T-cell (primary cell): ENCODE measurements at regions not wholly inside any gene's neighbourhood (a gene's known extent, or its start where the extent isn't known, plus 50 kb on each side); places are given as distances from the start of the nearest gene placed in this dataset.
"Not testable (repeated sequence)": the region's sequence is repeated elsewhere in the genome, so short reads cannot be mapped to it uniquely, and the experiment has no call there.

Experiments
- ATAC-seq, 4 experiments: fragments of 200-7000 bp in 3 of 4; fragments of 150-1000 bp in 1 of 4; cut with Tn5 transposase; replicated peaks in 1 of 4; 1 replicate in 3 of 4; 2 replicates in 1 of 4; pipeline ENCODE4 v1.10.0; 2021; ENCODE audit warnings: moderate library complexity in 3 of 4, mild to moderate bottlenecking in 2 of 4, moderate number of reproducible peaks in 1 of 4
- CTCF ChIA-PET, 2 donors: fragments of 300-600 bp; sonication (Branson Sonifier 250); formaldehyde crosslinking; loops; one replicate each; lab custom pipeline; 2022; ENCODE audit warnings: antibody characterized with exemption in 2 of 2; lab: Charles Lee
- POLR2A ChIA-PET, 2 donors: fragments of 300-600 bp; sonication (Branson Sonifier 250); formaldehyde crosslinking; loops; one replicate each; lab custom pipeline; 2022; ENCODE audit warnings: antibody characterized with exemption in 2 of 2; lab: Charles Lee
- DNase-seq, 35 experiments: peaks; one replicate each; pipeline versions ENCODE4 v3.0.0 to v3.0.0-alpha.2; 2013 to 2023
- H3K27ac ChIP-seq: one replicate; pipeline ENCODE4 v1.5.1; 2013; ENCODE audit warnings: low read length
- H3K27me3 ChIP-seq, 2 experiments: replicated peaks in 1 of 2; 1 replicate in 1 of 2; 2 replicates in 1 of 2; pipeline versions ENCODE4 v1.6.1 to v1.7.0; 2013; ENCODE audit warnings: low read length in 1 of 2, mixed read lengths in 1 of 2; ENCODE audit not compliant: control insufficient read depth in 2 of 2, insufficient read depth in 2 of 2; ENCODE audit errors: extremely low read depth in 1 of 2
- H3K36me3 ChIP-seq, 2 donors: 1 replicate in 1 of 2; 2 replicates in 1 of 2; pipeline versions ENCODE4 v1.6.1 to v1.7.0; 2013; ENCODE audit warnings: low read length in 1 of 2; ENCODE audit not compliant: control insufficient read depth in 2 of 2, insufficient read depth in 1 of 2; ENCODE audit errors: extremely low read depth in 1 of 2
- H3K4me1 ChIP-seq, 2 experiments: 1 replicate in 1 of 2; 2 replicates in 1 of 2; pipeline versions ENCODE4 v1.6.1 to v1.7.0; 2013; ENCODE audit warnings: low read length in 2 of 2, mixed read lengths in 1 of 2; ENCODE audit not compliant: insufficient read depth in 2 of 2, control insufficient read depth in 1 of 2; ENCODE audit errors: extremely low read depth in 1 of 2
- H3K4me3 ChIP-seq, 2 donors: 1 replicate in 1 of 2; 2 replicates in 1 of 2; pipeline versions ENCODE4 v1.5.1 to v1.7.0; 2013; ENCODE audit warnings: mild to moderate bottlenecking in 2 of 2, low read length in 1 of 2, moderate library complexity in 1 of 2; ENCODE audit not compliant: control insufficient read depth in 1 of 2; ENCODE audit errors: extremely low read depth in 1 of 2
- H3K9me3 ChIP-seq: 2 replicates; pipeline ENCODE4 v1.7.0; 2013
- H3K27ac Mint-ChIP-seq, 2 donors: one replicate each; pipeline ENCODE4 v1.8.0; 2020 to 2021; ENCODE audit warnings: mild to moderate bottlenecking in 2 of 2, mixed read lengths in 2 of 2
- H3K27me3 Mint-ChIP-seq, 2 donors: one replicate each; pipeline ENCODE4 v1.8.0; 2021 to 2022; ENCODE audit warnings: mixed read lengths in 2 of 2
- H3K36me3 Mint-ChIP-seq: one replicate; pipeline ENCODE4 v1.8.0; 2021; ENCODE audit warnings: mixed read lengths
- H3K4me1 Mint-ChIP-seq, 3 donors: one replicate each; pipeline ENCODE4 v1.8.0; 2020 to 2022; ENCODE audit warnings: mixed read lengths in 3 of 3, mild to moderate bottlenecking in 1 of 3
- H3K4me3 Mint-ChIP-seq, 3 donors: one replicate each; pipeline ENCODE4 v1.8.0; 2020 to 2022; ENCODE audit warnings: mild to moderate bottlenecking in 3 of 3, mixed read lengths in 3 of 3, moderate library complexity in 3 of 3
- H3K9me3 Mint-ChIP-seq, 3 donors: one replicate each; pipeline ENCODE4 v1.8.0; 2020 to 2022; ENCODE audit warnings: mixed read lengths in 3 of 3
- WGBS: methylation state at CpG from one replicate; pipeline ENCODE4 v1.1.5; 2013; ENCODE audit warnings: missing lambda C conversion rate; ENCODE audit not compliant: insufficient coverage; 5-methylcytosine and 5-hydroxymethylcytosine counted together

DNA sequence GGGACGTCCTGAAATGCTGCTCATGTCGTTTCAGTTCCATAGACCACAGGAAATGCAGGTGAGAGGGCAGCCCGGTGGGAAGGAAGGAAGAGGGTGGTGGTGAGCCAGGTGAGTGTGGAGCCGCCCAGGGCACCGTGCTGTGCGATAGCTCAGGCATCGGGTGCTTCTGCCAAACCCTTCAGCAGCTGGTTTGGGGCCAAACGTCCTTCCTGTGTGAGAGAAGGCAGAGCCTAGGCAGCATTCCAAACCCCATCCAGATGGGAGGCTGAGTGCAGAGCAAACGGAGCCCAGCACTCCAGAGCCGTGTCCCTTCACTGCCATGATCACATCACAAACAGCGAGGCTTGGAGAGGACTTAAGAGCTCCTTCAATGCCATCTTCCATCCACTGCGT is 65.1 kb upstream of the SAMD11 start:
- H3K9me3 ChIP-seq, H3K9me3 Mint-ChIP-seq, H3K4me3 ChIP-seq, CTCF ChIA-PET, H3K36me3 ChIP-seq, H3K36me3 Mint-ChIP-seq, H3K4me1 ChIP-seq, POLR2A ChIA-PET, H3K27ac ChIP-seq: not testable (repeated sequence)
- DNase-seq (peak in 1 of 35 experiments; percentile 16), ATAC-seq (peak; percentile 41 to 67 (median 54))
- Mint-ChIP-seq H3K27me3 (peaks cover 10% of the 10 kb centered on the region in 2 donors), H3K4me3 (peak overlapping the region in 1 of 3 donors; percentile 79), H3K27ac (peak overlapping the region in 1 of 2 donors; percentile 73), H3K4me1 (peaks cover 10 to 14% (median 13%) of the 10 kb centered on the region in 3 donors)
- WGBS = 0% methylated on average over 4 of the region's 12 CpGs
- H3K27me3 ChIP-seq = peaks cover 0 to 11% of the 10 kb centered on the region in 2 experiments

- H3K4me3 ChIP-seq, H3K36me3 ChIP-seq, H3K4me3 Mint-ChIP-seq, ATAC-seq, H3K36me3 Mint-ChIP-seq, POLR2A ChIA-PET, H3K27ac Mint-ChIP-seq, H3K27ac ChIP-seq, H3K4me1 ChIP-seq, CTCF ChIA-PET, H3K9me3 Mint-ChIP-seq, DNase-seq, H3K9me3 ChIP-seq: not testable (repeated sequence)
- H3K27me3 ChIP-seq = peaks cover 0 to 18% of the 10 kb centered on the region in 2 experiments
- no CpG with 5 or more reads among the region's 11 CpGs for WGBS
- Mint-ChIP-seq H3K4me1 (peaks cover 10 to 17% (median 14%) of the 10 kb centered on the region in 3 donors), H3K27me3 (peaks cover 10 to 18% of the 10 kb centered on the region in 2 donors)
Measured at GRCh38 chr1:860941-861340, 62.8 kb upstream of the SAMD11 start.

DNA sequence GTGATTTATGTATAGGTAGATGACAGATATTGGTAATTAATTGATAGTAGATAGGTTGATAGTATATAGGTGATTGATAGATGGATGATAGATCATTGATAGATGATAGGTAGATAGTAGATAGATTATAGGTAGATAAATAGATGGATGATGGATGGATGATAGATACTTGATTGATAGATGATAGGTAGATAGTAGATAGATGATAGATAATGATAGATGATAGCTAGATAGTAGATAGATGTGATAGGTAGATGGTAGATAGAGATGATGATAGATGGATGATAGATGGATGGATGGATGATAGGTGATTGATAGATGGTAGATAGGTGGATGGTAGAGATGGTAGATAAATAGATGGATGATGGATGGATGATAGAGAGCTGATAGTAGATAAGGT is 62.0 kb upstream of the SAMD11 start:
- ATAC-seq (no peak), DNase-seq (no peak)
- Mint-ChIP-seq H3K27me3 (peaks cover 10 to 18% of the 10 kb centered on the region in 2 donors), H3K36me3 (no peaks in the 10 kb centered on the region), H3K27ac (no peak overlapping the region), H3K4me1 (peaks cover 10 to 17% (median 13%) of the 10 kb centered on the region in 3 donors), H3K4me3 (no peak overlapping the region), H3K9me3 (no peaks in the 10 kb centered on the region)
- Histone ChIP-seq H3K4me1 (peaks cover 0 to 7% of the 10 kb centered on the region in 2 experiments), H3K27me3 (peaks cover 0 to 23% of the 10 kb centered on the region in 2 experiments), H3K27ac (no peak overlapping the region), H3K36me3 (no peaks in the 10 kb centered on the region), H3K9me3 (no peaks in the 10 kb centered on the region), H3K4me3 (no peak overlapping the region)
- ChIA-PET POLR2A (no interaction called here), CTCF (no interaction called here)

DNA sequence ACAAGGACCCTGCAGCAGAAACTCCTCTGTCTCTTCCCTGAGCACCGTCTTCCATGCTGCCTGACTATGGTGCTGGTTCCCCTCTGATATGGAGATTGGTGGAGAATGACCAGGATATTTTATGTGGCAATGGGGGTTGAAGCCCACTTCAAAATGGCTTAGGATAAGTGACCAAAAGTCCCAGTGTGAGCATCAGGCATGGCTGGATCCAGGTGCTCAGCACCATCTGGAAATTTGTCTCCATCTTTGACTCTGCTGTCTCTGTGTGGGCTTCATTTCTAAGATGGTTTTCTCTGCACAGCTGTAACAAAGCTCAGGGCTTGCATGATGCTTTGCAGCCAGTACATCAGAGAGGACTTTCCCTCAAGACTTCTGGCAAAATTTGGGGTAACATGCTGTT is 61.1 kb upstream of the SAMD11 start:
- H3K27ac ChIP-seq, H3K4me1 ChIP-seq, ATAC-seq, H3K9me3 ChIP-seq, H3K27ac Mint-ChIP-seq, H3K36me3 Mint-ChIP-seq, DNase-seq, H3K4me3 Mint-ChIP-seq, POLR2A ChIA-PET, H3K4me3 ChIP-seq, H3K9me3 Mint-ChIP-seq, H3K36me3 ChIP-seq, CTCF ChIA-PET: not testable (repeated sequence)
- Mint-ChIP-seq H3K4me1 (peaks cover 10 to 17% (median 13%) of the 10 kb centered on the region in 3 donors), H3K27me3 (peaks cover 18 to 24% of the 10 kb centered on the region in 2 donors)
- WGBS = no CpG with 5 or more reads among the region's 1 CpG
- H3K27me3 ChIP-seq = peaks cover 0 to 26% of the 10 kb centered on the region in 2 experiments

GRCh38 chr1:865633-866032 is 58.1 kb upstream of the SAMD11 start:
- H3K9me3 Mint-ChIP-seq, H3K36me3 Mint-ChIP-seq, ATAC-seq, H3K4me3 Mint-ChIP-seq, H3K4me1 ChIP-seq, H3K9me3 ChIP-seq, DNase-seq, H3K36me3 ChIP-seq, CTCF ChIA-PET, POLR2A ChIA-PET, H3K27ac Mint-ChIP-seq, H3K27ac ChIP-seq, H3K4me3 ChIP-seq: not testable (repeated sequence)
- H3K27me3 ChIP-seq = peaks cover 0 to 20% of the 10 kb centered on the region in 2 experiments
- Mint-ChIP-seq H3K27me3 (peaks cover 21 to 34% of the 10 kb centered on the region in 2 donors), H3K4me1 (peaks cover 0 to 14% (median 2%) of the 10 kb centered on the region in 3 donors)
- WGBS = no CpG with 5 or more reads among the region's 8 CpGs

DNA sequence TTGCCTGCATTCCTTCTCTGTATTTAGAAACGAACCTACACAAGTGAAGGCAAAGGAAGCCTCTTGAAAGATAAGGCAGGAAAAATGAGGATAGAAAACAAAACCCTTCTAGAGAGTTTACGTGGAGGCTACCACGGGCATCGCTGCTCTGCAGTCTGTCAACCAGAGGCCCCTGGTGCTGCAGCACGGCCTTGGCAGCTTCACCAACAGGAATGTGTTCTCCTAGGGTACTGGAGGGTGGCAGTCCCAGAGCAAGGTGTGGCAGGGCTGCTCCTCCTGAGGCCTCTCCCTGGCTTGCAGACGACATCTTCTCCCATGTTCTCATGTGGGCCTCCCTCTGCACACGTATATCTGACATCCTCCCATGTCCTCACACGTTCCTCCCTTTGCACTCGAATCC is 57.6 kb upstream of the SAMD11 start:
- Mint-ChIP-seq H3K27me3 (peaks cover 21 to 34% of the 10 kb centered on the region in 2 donors), H3K4me3 (no peak overlapping the region), H3K36me3 (no peaks in the 10 kb centered on the region), H3K27ac (no peak overlapping the region), H3K9me3 (no peaks in the 10 kb centered on the region), H3K4me1 (peaks cover 0 to 14% (median 2%) of the 10 kb centered on the region in 3 donors)
- ChIA-PET CTCF (no interaction called here), POLR2A (no interaction called here)
- Histone ChIP-seq H3K27ac (no peak overlapping the region), H3K36me3 (no peaks in the 10 kb centered on the region), H3K27me3 (peaks cover 0 to 17% of the 10 kb centered on the region in 2 experiments), H3K4me1 (peaks cover 0 to 6% of the 10 kb centered on the region in 2 experiments), H3K9me3 (no peaks in the 10 kb centered on the region), H3K4me3 (no peak overlapping the region)
- 76% methylated on average over 7 of the region's 9 CpGs for WGBS
- no peak for ATAC-seq
- DNase-seq = no peak
